B cell (primary cell): ENCODE measurements at regions not wholly inside any gene's neighbourhood (a gene's known extent, or its start where the extent isn't known, plus 50 kb on each side); places are given as distances from the start of the nearest gene placed in this dataset.

Experiments
- ATAC-seq: fragments of 200-7000 bp; cut with Tn5 transposase; one replicate; pipeline ENCODE4 v1.10.0; 2021; ENCODE audit warnings: low read depth, mild to moderate bottlenecking, moderate number of reproducible peaks, moderate library complexity
- CTCF ChIA-PET: fragments of 350-600 bp; sonication (Branson Sonifier 250); formaldehyde crosslinking; loops from one replicate; lab custom pipeline; 2021; ENCODE audit warnings: antibody characterized with exemption, inconsistent platforms; lab: Charles Lee
- POLR2A ChIA-PET: fragments of 350-600 bp; sonication (Branson Sonifier 250); formaldehyde crosslinking; loops from one replicate; lab custom pipeline; 2021; ENCODE audit warnings: antibody characterized with exemption; lab: Charles Lee
- DNase-seq: peaks from one replicate; pipeline ENCODE4 v3.0.0; 2013
- H2AFZ ChIP-seq: 2 replicates; pipeline ENCODE4 v1.6.1; 2012; ENCODE audit warnings: mild to moderate bottlenecking, low read depth, low read length; ENCODE audit not compliant: insufficient read depth, poor library complexity, severe bottlenecking
- H3K27ac ChIP-seq, 2 donors: 1 replicate in 1 of 2; 2 replicates in 1 of 2; pipeline ENCODE4 v1.5.1; 2012 to 2013; ENCODE audit warnings: low read length in 2 of 2, mild to moderate bottlenecking in 2 of 2, moderate library complexity in 1 of 2
- H3K27me3 ChIP-seq, 4 experiments: fragments of 200-600 bp in 1 of 4; sonication (generic) in 1 of 4; replicated peaks in 1 of 4; 1 replicate in 2 of 4; 2 replicates in 2 of 4; pipeline versions ENCODE4 v1.6.1 to v1.7.0; 2013 to 2016; ENCODE audit warnings: low read length in 3 of 4, mild to moderate bottlenecking in 2 of 4, mixed read lengths in 1 of 4, moderate library complexity in 1 of 4; ENCODE audit not compliant: insufficient read depth in 4 of 4, control insufficient read depth in 3 of 4; ENCODE audit errors: control extremely low read depth in 1 of 4
- H3K36me3 ChIP-seq, 2 experiments: replicated peaks in 1 of 2; 1 replicate in 1 of 2; 2 replicates in 1 of 2; pipeline versions ENCODE4 v1.6.1 to v1.7.1; 2013; ENCODE audit warnings: low read length in 1 of 2; ENCODE audit not compliant: insufficient read depth in 2 of 2, control insufficient read depth in 1 of 2; ENCODE audit errors: control extremely low read depth in 1 of 2, extremely low read depth in 1 of 2
- H3K4me1 ChIP-seq, 2 donors: fragments of 200-600 bp in 1 of 2; sonication (generic) in 1 of 2; 1 replicate in 1 of 2; 2 replicates in 1 of 2; pipeline versions ENCODE4 v1.5.1 to v1.6.1; 2013 to 2017; ENCODE audit warnings: low read length in 2 of 2; ENCODE audit not compliant: control insufficient read depth in 2 of 2, insufficient read depth in 2 of 2
- H3K4me2 ChIP-seq: replicated peaks from 2 replicates; pipeline ENCODE3; 2012; ENCODE audit warnings: mild to moderate bottlenecking, low read depth, low read length; ENCODE audit not compliant: poor library complexity, severe bottlenecking
- H3K4me3 ChIP-seq, 5 experiments: fragments of 200-600 bp in 1 of 5; sonication (generic) in 1 of 5; 1 replicate in 3 of 5; 2 replicates in 2 of 5; pipeline versions ENCODE4 v1.5.1 to v1.7.0; 2011 to 2016; ENCODE audit warnings: low read length in 4 of 5, mild to moderate bottlenecking in 4 of 5, low read depth in 2 of 5, control low read depth in 1 of 5, moderate library complexity in 1 of 5; ENCODE audit not compliant: insufficient read depth in 1 of 5; ENCODE audit errors: control extremely low read depth in 1 of 5, extremely low read depth in 1 of 5
- H3K79me2 ChIP-seq: fragments of 200-600 bp; sonication (generic); one replicate; pipeline ENCODE4 v1.6.0; 2016; ENCODE audit warnings: low read length; ENCODE audit not compliant: control insufficient read depth, insufficient read depth
- H3K9ac ChIP-seq: fragments of 200-600 bp; sonication (generic); 2 replicates; pipeline ENCODE4 v1.6.1; 2017; ENCODE audit warnings: mild to moderate bottlenecking, low read length, moderate library complexity
- H3K9me3 ChIP-seq, 3 donors: one replicate each; pipeline versions ENCODE4 v1.6.1 to v1.7.1; 2013; ENCODE audit warnings: low read length in 2 of 3; ENCODE audit not compliant: control insufficient read depth in 2 of 3, insufficient read depth in 1 of 3; ENCODE audit errors: control extremely low read depth in 1 of 3
- H4K20me1 ChIP-seq: 2 replicates; pipeline ENCODE4 v1.6.0; 2012; ENCODE audit warnings: mild to moderate bottlenecking, low read length; ENCODE audit not compliant: insufficient read depth, control insufficient read depth, poor library complexity, severe bottlenecking
- H3K27ac Mint-ChIP-seq: one replicate; pipeline ENCODE4 v1.8.0; 2021; ENCODE audit warnings: mixed read lengths
- H3K27me3 Mint-ChIP-seq: one replicate; pipeline ENCODE4 v1.8.0; 2021; ENCODE audit warnings: mixed read lengths
- H3K4me1 Mint-ChIP-seq: one replicate; pipeline ENCODE4 v1.8.0; 2021; ENCODE audit warnings: mixed read lengths
- H3K4me3 Mint-ChIP-seq: one replicate; pipeline ENCODE4 v1.8.0; 2021; ENCODE audit warnings: mixed read lengths
- H3K9me3 Mint-ChIP-seq: one replicate; pipeline ENCODE4 v1.8.0; 2022; ENCODE audit warnings: mixed read lengths; ENCODE audit not compliant: insufficient read depth
- EZH2 ChIP-seq: IDR thresholded peaks from 2 replicates; pipeline ENCODE4 v1.6.1; 2012; ENCODE audit warnings: borderline replicate concordance, low read depth, mild to moderate bottlenecking, moderate library complexity, low read length; ENCODE audit not compliant: insufficient read depth, poor library complexity, severe bottlenecking
- WGBS: methylation state at CpG from one replicate; pipeline ENCODE4 v1.1.5; 2013; ENCODE audit warnings: missing lambda C conversion rate; ENCODE audit not compliant: insufficient coverage; 5-methylcytosine and 5-hydroxymethylcytosine counted together
- intact Hi-C: fragments of 100-400 bp; cut with micrococcal nuclease; formaldehyde crosslinking; loops from one replicate; pipeline ENCODE4 v1.10.0; 2022
- TF ChIP-seq, protein P1 (sequence below): fragments of 200-600 bp; IDR thresholded peaks from one replicate; pipeline ENCODE4 v1.8.0; 2022; ENCODE audit warnings: antibody characterized with exemption, mild to moderate bottlenecking

- Histone ChIP-seq H3K4me1 (no peaks in the 10 kb centered on the region), H3K4me2 (no peak overlapping the region), H3K9ac (no peak overlapping the region), H2AFZ (no peak overlapping the region), H3K9me3 (no peaks in the 10 kb centered on the region), H3K4me3 (no peak overlapping the region), H3K27me3 (no peaks in the 10 kb centered on the region), H3K79me2 (no peaks in the 10 kb centered on the region), H4K20me1 (no peaks in the 10 kb centered on the region), H3K27ac (no peak overlapping the region), H3K36me3 (no peaks in the 10 kb centered on the region)
- TF ChIP-seq EZH2: no peak
- TF ChIP-seq, protein P1, sequence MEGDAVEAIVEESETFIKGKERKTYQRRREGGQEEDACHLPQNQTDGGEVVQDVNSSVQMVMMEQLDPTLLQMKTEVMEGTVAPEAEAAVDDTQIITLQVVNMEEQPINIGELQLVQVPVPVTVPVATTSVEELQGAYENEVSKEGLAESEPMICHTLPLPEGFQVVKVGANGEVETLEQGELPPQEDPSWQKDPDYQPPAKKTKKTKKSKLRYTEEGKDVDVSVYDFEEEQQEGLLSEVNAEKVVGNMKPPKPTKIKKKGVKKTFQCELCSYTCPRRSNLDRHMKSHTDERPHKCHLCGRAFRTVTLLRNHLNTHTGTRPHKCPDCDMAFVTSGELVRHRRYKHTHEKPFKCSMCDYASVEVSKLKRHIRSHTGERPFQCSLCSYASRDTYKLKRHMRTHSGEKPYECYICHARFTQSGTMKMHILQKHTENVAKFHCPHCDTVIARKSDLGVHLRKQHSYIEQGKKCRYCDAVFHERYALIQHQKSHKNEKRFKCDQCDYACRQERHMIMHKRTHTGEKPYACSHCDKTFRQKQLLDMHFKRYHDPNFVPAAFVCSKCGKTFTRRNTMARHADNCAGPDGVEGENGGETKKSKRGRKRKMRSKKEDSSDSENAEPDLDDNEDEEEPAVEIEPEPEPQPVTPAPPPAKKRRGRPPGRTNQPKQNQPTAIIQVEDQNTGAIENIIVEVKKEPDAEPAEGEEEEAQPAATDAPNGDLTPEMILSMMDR: no peak
- intact Hi-C loops: no loop called here
- DNase-seq: no peak
- H3K4me1 Mint-ChIP-seq: no peaks in the 10 kb centered on the region
- ChIA-PET CTCF (no interaction called here), POLR2A (no interaction called here)
- H3K27me3 Mint-ChIP-seq: no peaks in the 10 kb centered on the region
- no peak for ATAC-seq
- peaks cover 4% of the 10 kb centered on the region for H3K9me3 Mint-ChIP-seq
- 83% methylated on average over 2 of the region's 4 CpGs for WGBS
- no peak overlapping the region for H3K4me3 Mint-ChIP-seq
- H3K27ac Mint-ChIP-seq: no peak overlapping the region
Measured at GRCh38 chr5:63286724-63287123, 675.5 kb downstream of the HTR1A start.

DNA sequence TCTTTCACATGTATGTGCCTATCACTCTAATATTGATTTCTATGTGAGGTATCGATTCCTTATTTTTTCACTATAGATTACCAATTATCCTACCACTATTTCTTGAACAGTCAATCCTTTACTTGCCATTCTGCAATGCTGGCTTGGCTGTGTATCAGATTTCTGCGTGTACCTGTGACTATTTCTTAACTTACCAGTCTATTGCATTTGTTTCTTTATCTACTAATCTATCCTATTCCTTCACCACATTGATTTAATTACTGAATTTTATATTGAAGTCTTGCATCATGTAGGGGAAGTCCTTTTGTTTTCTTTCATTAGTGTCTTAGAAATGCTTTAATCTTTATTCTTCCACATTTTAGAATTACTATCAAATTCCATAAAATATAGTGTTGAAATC is 684.8 kb downstream of the LRRC70 start:
- Histone ChIP-seq H3K4me2 (no peak overlapping the region), H3K36me3 (no peaks in the 10 kb centered on the region), H3K9ac (no peak overlapping the region), H2AFZ (no peak overlapping the region), H3K27ac (no peak overlapping the region), H3K27me3 (no peaks in the 10 kb centered on the region), H3K4me3 (no peak overlapping the region), H3K9me3 (no peaks in the 10 kb centered on the region), H3K4me1 (no peaks in the 10 kb centered on the region), H4K20me1 (no peaks in the 10 kb centered on the region), H3K79me2 (no peaks in the 10 kb centered on the region)
- POLR2A ChIA-PET: no interaction called here
- Mint-ChIP-seq H3K4me3 (no peak overlapping the region), H3K27ac (no peak overlapping the region), H3K9me3 (peaks cover 2% of the 10 kb centered on the region), H3K27me3 (no peaks in the 10 kb centered on the region), H3K4me1 (no peaks in the 10 kb centered on the region)
- CTCF ChIA-PET: no interaction called here
- intact Hi-C loops: no loop called here
- no CpG with 5 or more reads among the region's 2 CpGs for WGBS
- ATAC-seq (no peak), DNase-seq (no peak)
- TF ChIP-seq, protein P1: no peak
- no peak for TF ChIP-seq EZH2
